HT1080 (cell line): ENCODE measurements at regions not wholly inside any gene's neighbourhood (a gene's known extent, or its start where the extent isn't known, plus 50 kb on each side); places are given as distances from the start of the nearest gene placed in this dataset.
A peak's percentile ranks its signal among the peaks of the same experiment; 100 is the strongest.
"Not testable (repeated sequence)": the region's sequence is repeated elsewhere in the genome, so short reads cannot be mapped to it uniquely, and the experiment has no call there.

Source experiments
- DNase-seq: peaks from one replicate; pipeline ENCODE4 v3.0.0-alpha.2; 2015; ENCODE audit warnings: low read depth

DNA sequence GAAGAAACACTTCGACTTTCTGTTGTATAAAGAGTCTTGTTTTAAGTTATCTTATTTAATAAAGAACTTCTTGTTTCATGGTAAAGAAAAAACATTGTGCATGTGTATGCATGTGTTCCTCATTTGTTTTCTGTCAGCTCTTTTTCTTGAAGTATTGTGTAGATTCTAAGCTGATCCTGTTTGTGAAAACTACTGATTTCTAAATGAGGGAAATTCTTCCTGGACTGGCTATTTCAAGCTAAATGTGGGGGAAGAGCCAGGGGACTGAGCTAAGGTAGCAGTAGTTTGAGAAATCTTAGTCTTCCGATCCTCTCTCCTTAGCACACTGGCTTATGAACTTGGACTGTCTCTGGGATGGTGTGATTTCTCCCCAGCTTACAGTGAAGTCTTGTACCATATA lies 56.4 kb upstream of the RBMS1 start:
- DNase-seq, result no peak

- no peak for DNase-seq
Observed at GRCh38 chr2:160551259-160551658, 57.7 kb upstream of the RBMS1 start.

- no peak for DNase-seq
Observed at GRCh38 chr2:160555420-160556071, 61.9 kb upstream of the RBMS1 start.

DNA sequence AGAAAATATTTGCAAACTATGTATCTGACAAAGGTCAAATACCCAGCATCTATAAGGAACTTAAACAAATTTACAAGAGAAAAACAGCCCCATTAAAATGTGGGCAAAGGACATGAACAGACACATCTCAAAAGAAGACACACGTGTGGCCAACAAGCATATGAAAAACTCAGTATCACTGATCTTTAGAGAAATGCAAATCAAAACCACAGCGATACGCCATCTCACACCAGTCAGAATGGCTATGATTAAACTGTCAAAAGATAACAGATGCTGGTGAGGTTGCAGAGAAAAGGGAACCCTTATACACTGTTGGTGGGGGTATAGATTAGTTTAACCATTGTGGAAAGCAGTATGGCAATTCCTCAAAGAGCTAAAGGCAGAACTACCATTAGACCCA lies 64.3 kb upstream of the RBMS1 start:
- no peak for DNase-seq

DNA sequence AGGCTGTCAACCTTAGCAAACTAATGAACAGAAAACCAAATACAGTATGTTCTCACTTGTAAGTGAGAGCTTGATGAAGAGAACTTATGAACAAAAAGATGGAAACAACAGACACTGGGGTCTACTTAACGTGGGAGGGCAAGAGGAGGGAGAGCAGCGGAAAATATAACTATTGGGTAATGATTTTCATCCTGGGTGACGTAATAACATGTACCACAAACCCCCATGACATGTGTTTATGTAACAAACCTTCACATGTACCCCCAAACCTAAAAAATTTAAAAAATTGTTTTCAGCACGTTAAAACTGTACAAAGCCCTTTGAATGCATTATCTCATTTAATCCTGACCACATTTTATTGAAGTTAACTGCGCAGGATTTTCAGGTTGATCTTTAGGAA lies 64.9 kb upstream of the RBMS1 start:
- DNase-seq, result no peak

- peak; percentile 43 for DNase-seq
Observed at GRCh38 chr2:160561551-160562295, 68.1 kb upstream of the RBMS1 start.

GRCh38 chr2:160562730-160563129 lies 69.1 kb upstream of the RBMS1 start:
- DNase-seq, result no peak

GRCh38 chr2:160564591-160564990 lies 71.0 kb upstream of the RBMS1 start:
- no peak for DNase-seq

GRCh38 chr2:160565099-160565845 lies 71.7 kb upstream of the RBMS1 start:
- DNase-seq, result no peak

- no peak for DNase-seq
Observed at GRCh38 chr2:160566717-160567116, 73.1 kb upstream of the RBMS1 start.

DNA sequence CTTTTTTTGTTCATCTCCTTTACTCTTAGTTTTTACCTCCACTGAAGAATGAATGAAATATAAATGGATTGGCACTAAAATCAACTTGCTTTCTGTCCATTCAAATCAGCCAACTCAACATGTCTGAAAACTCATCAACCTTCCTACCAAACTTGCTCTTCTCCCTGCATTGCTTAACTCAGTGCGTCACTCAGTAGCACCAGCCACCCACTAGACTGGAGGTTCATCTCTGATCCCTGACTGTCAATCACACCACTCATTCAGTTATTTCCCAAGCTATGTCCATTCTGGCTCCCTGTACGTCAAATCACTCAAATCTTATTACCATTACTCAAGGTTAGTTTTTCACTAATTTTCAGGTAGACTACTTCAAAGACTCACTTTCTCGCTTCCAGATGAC lies 75.2 kb upstream of the RBMS1 start:
- no peak for DNase-seq

- DNase-seq, result no peak
Observed at GRCh38 chr2:160570376-160570775, 76.8 kb upstream of the RBMS1 start.

DNA sequence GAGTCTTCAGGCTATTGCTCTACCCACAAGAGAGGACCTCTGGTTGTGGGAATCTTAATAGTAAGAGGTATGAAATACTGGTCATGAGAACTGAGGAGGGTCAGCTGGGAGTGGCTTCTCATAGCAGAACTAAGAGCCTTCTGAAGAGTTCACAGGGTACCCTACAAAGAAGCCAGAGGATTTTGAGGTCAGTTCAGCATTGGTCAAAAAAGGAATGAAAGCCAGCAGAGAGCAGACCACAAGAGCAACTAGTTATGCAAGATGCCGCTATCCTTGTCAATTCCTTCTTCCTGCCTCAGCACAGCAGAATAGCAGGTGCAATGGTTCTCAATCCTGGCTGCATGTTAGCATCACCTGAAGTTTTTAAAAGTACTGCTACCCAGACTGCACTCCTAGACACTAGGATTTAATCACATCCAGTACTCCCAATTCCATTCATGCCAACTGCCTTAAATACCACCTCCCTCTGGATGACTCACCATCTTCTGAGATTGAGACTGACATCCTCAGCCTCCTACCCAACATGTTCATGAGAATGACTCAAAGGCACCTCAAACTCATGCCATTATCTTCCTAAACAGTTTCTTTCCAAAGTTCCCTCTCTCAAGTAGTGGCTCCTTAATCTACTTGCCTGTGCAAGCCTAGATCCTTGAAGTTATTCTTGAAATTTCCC lies 81.0 kb upstream of the RBMS1 start:
- peak; percentile 89 for DNase-seq

DNA sequence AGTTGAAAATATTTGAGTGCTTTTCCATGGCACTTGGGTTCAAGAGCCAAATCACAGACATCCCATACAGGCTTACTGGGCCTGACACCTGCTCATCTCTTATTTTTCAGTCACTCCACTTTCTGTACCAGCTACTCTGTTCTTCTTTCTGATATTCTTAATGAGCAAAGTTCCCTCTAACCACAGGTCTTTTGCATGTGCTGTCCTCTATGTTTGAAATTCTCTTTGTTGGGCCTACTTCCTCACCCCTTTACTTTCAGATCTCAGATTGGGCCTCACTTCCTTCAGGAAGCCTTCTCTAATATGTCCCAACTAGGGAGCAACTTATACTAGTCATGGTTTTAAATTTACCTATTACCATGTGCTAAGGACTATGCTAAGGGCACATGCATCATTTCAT lies 81.8 kb upstream of the RBMS1 start:
- DNase-seq, result no peak

DNA sequence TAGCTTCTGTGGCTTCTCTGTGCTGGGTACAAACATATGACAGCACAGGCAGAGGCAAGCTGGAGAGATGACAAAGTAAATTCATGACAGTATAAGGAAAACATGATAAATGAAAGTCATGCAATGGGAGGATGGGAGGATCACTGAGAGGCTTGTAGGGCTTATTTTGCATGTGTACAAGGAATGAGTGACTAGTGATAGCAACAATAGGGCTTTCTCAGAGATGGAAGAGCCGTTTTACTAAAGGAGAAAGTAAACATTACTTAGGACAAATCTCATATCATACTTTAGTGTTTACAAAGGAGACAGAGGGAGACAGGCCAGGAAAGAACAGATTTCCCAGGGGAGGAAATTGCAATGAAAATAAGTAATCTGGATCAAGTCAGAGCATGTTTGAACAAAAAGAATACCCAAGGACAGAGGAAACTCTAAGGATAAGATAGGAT lies 82.5 kb upstream of the RBMS1 start:
- DNase-seq, result no peak

GRCh38 chr2:160577081-160577480 lies 83.5 kb upstream of the RBMS1 start:
- DNase-seq, result not testable (repeated sequence)

DNA sequence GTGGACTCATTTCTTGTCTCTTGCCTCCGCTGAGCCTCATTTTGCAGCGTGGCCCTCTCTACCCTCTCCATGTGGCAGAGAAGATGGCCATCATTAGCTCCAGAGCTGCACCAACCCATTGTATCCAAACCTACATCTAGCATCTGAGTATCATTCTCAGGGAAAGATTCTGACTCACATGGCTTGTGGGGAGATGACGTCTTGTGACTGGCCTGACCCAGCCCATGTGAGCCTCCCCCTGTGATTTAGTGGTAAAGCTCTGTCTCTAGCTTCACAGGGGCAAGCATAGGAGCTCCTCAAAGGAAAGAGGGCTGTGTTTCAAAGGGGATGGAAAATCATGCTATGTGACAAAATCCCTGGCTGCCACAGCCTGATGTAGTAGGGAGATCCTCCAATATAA lies 87.4 kb upstream of the RBMS1 start:
- DNase-seq, result peak; percentile 60

DNA sequence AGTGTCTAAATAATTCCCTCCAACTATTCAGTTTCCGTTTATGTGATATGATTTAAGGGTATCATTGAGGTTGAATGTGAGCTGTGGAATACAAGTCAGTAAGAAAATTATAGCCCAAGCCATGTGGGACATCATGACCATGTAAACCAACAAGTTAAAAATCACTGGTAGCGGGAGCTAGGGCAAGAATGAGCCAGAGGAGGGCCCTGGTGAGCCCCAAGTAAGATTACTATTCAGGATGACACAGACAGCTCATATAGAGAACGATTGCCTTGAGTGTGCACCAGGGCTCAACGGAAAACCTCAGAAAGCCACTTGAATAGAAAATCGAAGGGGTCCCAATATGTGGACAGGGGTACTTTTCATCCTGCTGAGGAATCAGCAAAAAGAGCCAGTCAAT lies 87.8 kb upstream of the RBMS1 start:
- no peak for DNase-seq

DNA sequence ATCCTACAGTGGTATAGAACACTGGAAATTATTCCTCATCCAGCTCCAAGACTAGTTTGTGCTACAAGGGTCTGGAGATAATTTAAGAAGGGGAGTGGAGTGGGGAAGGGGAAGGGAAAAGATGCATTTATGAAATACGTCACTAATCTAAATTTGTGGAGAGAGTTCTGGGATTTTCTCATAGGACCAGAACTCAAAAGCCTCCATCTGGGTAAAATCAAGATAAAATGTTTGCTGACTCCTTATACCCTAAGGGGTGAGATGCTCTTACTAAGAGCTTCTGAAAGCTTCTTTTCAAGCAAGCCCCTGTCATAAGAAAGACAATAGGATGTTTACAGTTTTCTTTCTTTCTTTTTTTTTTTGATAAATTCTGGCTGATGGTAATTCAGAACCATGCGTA lies 88.5 kb upstream of the RBMS1 start:
- no peak for DNase-seq

DNA sequence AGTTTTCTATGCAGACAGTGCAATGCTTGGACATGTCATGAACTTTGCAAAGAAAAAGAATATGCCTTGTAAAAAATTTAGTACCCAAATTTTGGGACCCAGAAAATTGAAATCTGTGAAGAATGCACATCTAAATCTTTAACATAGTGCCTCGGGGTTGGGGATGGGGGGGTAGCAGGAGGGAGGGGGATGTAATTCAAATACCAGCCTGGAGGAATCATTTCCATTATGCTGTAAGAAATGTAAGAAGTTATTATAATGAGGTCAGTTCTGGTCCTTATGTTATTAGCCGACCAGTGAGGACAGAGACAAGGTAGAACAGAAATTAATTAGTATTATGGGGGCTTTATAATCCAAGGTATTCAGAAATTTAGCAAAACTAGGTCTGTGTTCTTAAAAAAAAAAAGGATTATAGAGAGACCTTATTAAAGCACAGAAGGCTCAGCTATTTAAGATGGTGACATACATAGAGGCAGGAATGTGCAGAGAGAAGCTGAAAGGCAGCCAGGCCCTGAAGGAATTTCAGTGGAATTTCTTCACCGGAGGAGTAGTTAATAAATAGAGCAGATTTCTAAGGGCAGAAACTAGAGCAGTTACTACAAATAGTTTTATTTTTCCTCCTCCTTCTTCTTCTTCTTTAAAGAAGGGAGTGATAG lies 89.0 kb upstream of the RBMS1 start:
- no peak for DNase-seq

GRCh38 chr2:160583146-160583535 lies 89.5 kb upstream of the RBMS1 start:
- DNase-seq, result no peak
